HepG2 (cell line): ENCODE measurements at regions not wholly inside any gene's neighbourhood (a gene's known extent, or its start where the extent isn't known, plus 50 kb on each side); places are given as distances from the start of the nearest gene placed in this dataset.

Experiments
- ATAC-seq: fragments of 200-7000 bp; cut with Tn5 transposase; 3 replicates; pipeline ENCODE4 v1.9.1; 2020; ENCODE audit warnings: mild to moderate bottlenecking, moderate library complexity
- BruUV-seq: library from RNA; stranded (reverse); fragments of 400-500 nt; replicated peaks from 2 replicates; lab custom pipeline; 2021; lab: Mats Ljungman, UMichigan
- CTCF ChIA-PET: fragments of 300-600 bp; formaldehyde crosslinking; extraction: SDS; loops from one replicate; lab custom pipeline; 2021; ENCODE audit warnings: low total read pairs, inconsistent platforms, low intra/inter-chr PET ratio; lab: Yijun Ruan, JAX
- POLR2A ChIA-PET: fragments of 350-600 bp; sonication (Branson Sonifier 250); formaldehyde crosslinking; loops from one replicate; lab custom pipeline; 2020; ENCODE audit warnings: antibody characterized with exemption, inconsistent platforms; lab: Yijun Ruan, JAX
- DNase-seq: peaks from one replicate; pipeline ENCODE4 v3.0.0-alpha.2; 2015; ENCODE audit warnings: low spot score
- FAIRE-seq: peaks from 3 replicates; lab custom pipeline; 2011; peaks lifted over from hg19 to GRCh38; lab: Jason Lieb, UNC
- H2AFZ ChIP-seq: one replicate; pipeline ENCODE4 v1.6.1; 2011; ENCODE audit warnings: low read length, inconsistent platforms
- H3K27ac ChIP-seq: fragments of 300-600 bp; 3 replicates; pipeline ENCODE4 v1.8.0; 2011; ENCODE audit warnings: mixed run types, mild to moderate bottlenecking, mixed read lengths, low read length, inconsistent platforms; ENCODE audit not compliant: insufficient read depth; ENCODE audit errors: extremely low read length
- H3K27me3 ChIP-seq, 2 experiments: fragments of 200-600 bp in 1 of 2; 2 replicates in 1 of 2; 3 replicates in 1 of 2; pipeline versions ENCODE4 v1.6.0 to v1.8.0; 2011; ENCODE audit warnings: low read length in 2 of 2, mild to moderate bottlenecking in 2 of 2, moderate library complexity in 2 of 2, inconsistent platforms in 1 of 2; ENCODE audit not compliant: insufficient read depth in 2 of 2, control insufficient read depth in 1 of 2
- H3K36me3 ChIP-seq, 2 experiments: fragments of 200-600 bp in 1 of 2; replicated peaks in 1 of 2; 2 replicates in 1 of 2; 3 replicates in 1 of 2; pipeline versions ENCODE4 v1.5.1 to v1.8.0; 2011; ENCODE audit warnings: low read length in 2 of 2, inconsistent platforms in 1 of 2; ENCODE audit not compliant: insufficient read depth in 2 of 2, control insufficient read depth in 1 of 2
- H3K4me1 ChIP-seq: 2 replicates; pipeline ENCODE4 v1.5.1; 2012; ENCODE audit warnings: low read length, inconsistent platforms; ENCODE audit not compliant: insufficient read depth
- H3K4me2 ChIP-seq: 2 replicates; pipeline ENCODE4 v1.6.0; 2011; ENCODE audit warnings: low read depth, low read length, inconsistent platforms
- H3K4me3 ChIP-seq, 3 experiments: fragments of 200-600 bp in 1 of 3; sonication (generic), shearing (Covaris generic) in 1 of 3; replicated peaks in 1 of 3; 2 replicates each; pipeline ENCODE4 v1.5.1; 2011 to 2016; ENCODE audit warnings: low read length in 3 of 3, inconsistent platforms in 2 of 3, low read depth in 2 of 3, mild to moderate bottlenecking in 2 of 3, control low read depth in 1 of 3, mixed read lengths in 1 of 3; ENCODE audit not compliant: insufficient read depth in 1 of 3
- H3K79me2 ChIP-seq: one replicate; pipeline ENCODE4 v1.6.1; 2011; ENCODE audit warnings: low read length, inconsistent platforms; ENCODE audit not compliant: insufficient read depth
- H3K9ac ChIP-seq: 2 replicates; pipeline ENCODE4 v1.6.0; 2011; ENCODE audit warnings: mild to moderate bottlenecking, low read depth, low read length, inconsistent platforms; ENCODE audit not compliant: insufficient read depth
- H3K9me3 ChIP-seq: 2 replicates; pipeline ENCODE4 v1.5.1; 2012; ENCODE audit warnings: mild to moderate bottlenecking, low read length
- H4K20me1 ChIP-seq: 2 replicates; pipeline ENCODE4 v1.6.0; 2011; ENCODE audit warnings: inconsistent platforms, mild to moderate bottlenecking, low read length, moderate library complexity; ENCODE audit not compliant: insufficient read depth
- ATF7 ChIP-seq, 2 experiments: fragments of 450-650 bp in 1 of 2; sonication (generic) in 1 of 2; formaldehyde crosslinking in 1 of 2; IDR thresholded peaks; 2 replicates each; pipeline versions ENCODE4 v1.4.0 to v1.6.1; 2016 to 2020; ENCODE audit warnings: antibody characterized with exemption in 1 of 2, mild to moderate bottlenecking in 1 of 2, missing genetic modification reagents in 1 of 2
- FOXP1 ChIP-seq, 2 experiments: fragments of 450-650 bp in 1 of 2; IDR thresholded peaks; 2 replicates each; pipeline ENCODE4 v1.6.1; 2017 to 2018; ENCODE audit warnings: antibody characterized with exemption in 1 of 2
- MAZ ChIP-seq, 2 experiments: sonication (generic) in 1 of 2; formaldehyde crosslinking in 1 of 2; IDR thresholded peaks; 2 replicates each; pipeline versions ENCODE4 v1.5.0 to v1.6.1; 2012 to 2020; ENCODE audit warnings: low read depth in 2 of 2, mild to moderate bottlenecking in 2 of 2, borderline replicate concordance in 1 of 2, improper control_type of control experiment in 1 of 2, low read length in 1 of 2, missing genetic modification reagents in 1 of 2, moderate library complexity in 1 of 2
- NCOA1 ChIP-seq: sonication (generic); formaldehyde crosslinking; IDR thresholded peaks from 2 replicates; pipeline ENCODE4 v1.9.0; 2021; ENCODE audit warnings: missing genetic modification reagents
- NFRKB ChIP-seq: fragments of 450-650 bp; IDR thresholded peaks from 2 replicates; pipeline ENCODE4 v1.6.1; 2017
- NR1H2 ChIP-seq: sonication (generic); formaldehyde crosslinking; IDR thresholded peaks from 2 replicates; pipeline ENCODE4 v1.8.1; 2022; ENCODE audit warnings: low read depth, missing genetic modification reagents, borderline replicate concordance
- REL ChIP-seq: sonication (generic); formaldehyde crosslinking; conservative IDR thresholded peaks from 2 replicates; pipeline ENCODE4 v1.8.0; 2022; ENCODE audit warnings: mild to moderate bottlenecking, missing genetic modification reagents, moderate library complexity
- ZNF709 ChIP-seq: sonication (generic); formaldehyde crosslinking; IDR thresholded peaks from 2 replicates; pipeline ENCODE4 v1.5.0; 2020; ENCODE audit warnings: mild to moderate bottlenecking, missing genetic modification reagents
- ZNF724P ChIP-seq: sonication (generic); formaldehyde crosslinking; IDR thresholded peaks from 2 replicates; pipeline ENCODE4 v1.8.0; 2022; ENCODE audit warnings: missing genetic modification reagents, borderline replicate concordance
- WGBS: methylation state at CpG from one replicate; pipeline ENCODE4 v1.1.6; 2017; ENCODE audit warnings: low lambda C conversion rate; 5-methylcytosine and 5-hydroxymethylcytosine counted together
- in situ Hi-C: cut with HindIII; loops from 2 replicates; pipeline ENCODE4 v1.10.0; 2017; ENCODE audit warnings: low pct_unique_long_range_greater_than_20kb; ENCODE audit not compliant: extremely low pct_ligation_motif_present
- intact Hi-C: fragments of 100-400 bp; cut with micrococcal nuclease; formaldehyde crosslinking; loops from one replicate; pipeline ENCODE4 v1.10.0; 2022; ENCODE audit not compliant: unreplicated experiment
- TF ChIP-seq, protein P1 (sequence below): sonication (generic); formaldehyde crosslinking; IDR thresholded peaks from 2 replicates; pipeline ENCODE4 v1.8.1; 2023; ENCODE audit warnings: mild to moderate bottlenecking, moderate library complexity, missing genetic modification reagents
- TF ChIP-seq, protein P2 (sequence below), 2 experiments: IDR thresholded peaks; 2 replicates each; pipeline ENCODE4 v1.6.1; 2011 to 2012; ENCODE audit warnings: low read length in 2 of 2, borderline replicate concordance in 1 of 2, low read depth in 1 of 2, mild to moderate bottlenecking in 1 of 2, moderate library complexity in 1 of 2
- TF ChIP-seq, protein P3 (sequence below): IDR thresholded peaks from 2 replicates; pipeline ENCODE4 v1.6.1; 2018; ENCODE audit warnings: missing genetic modification reagents, mild to moderate bottlenecking, missing compliant biosample characterization

DNA sequence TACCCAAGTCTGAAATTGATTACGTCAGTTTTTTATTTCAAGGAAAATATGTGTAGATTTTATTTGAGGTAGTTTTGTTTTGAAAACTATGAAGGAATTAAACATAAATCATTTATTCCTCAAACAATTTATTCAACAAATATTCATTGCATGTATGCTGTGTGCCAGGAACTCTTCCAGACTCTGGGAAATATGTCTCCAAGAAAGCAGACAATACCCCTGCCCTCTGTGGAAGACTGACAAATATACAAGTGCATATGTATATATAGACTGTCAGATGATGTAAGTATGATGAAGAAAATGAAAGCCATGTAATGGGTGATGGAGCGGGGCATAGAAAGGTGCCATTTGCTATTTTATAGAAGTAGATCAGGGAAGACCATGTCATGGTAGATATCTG is 889.5 kb downstream of the USP25 start:
- BruUV-seq, result no TSS peak
- H3K27ac ChIP-seq, result no peak overlapping the region
- WGBS, result 51% methylated on average over 2 of the region's 2 CpGs
- in situ Hi-C loops, result no loop called here
- no peaks in the 10 kb centered on the region; a peak in 1 of 5 replicates for H3K27me3 ChIP-seq
- TF ChIP-seq NR1H2 (CRISPR knock-in tag) (no peak), ATF7 (IDR thresholded peaks at IDR 0.05) (0 out of 2 replicates have a peak, but pooled peaks have one; percentile 20), ATF7 (CRISPR knock-in tag; IDR thresholded peaks at IDR 0.05) (no peak), REL (CRISPR knock-in tag) (no peak), ZNF724P (CRISPR knock-in tag) (no peak)
- TF ChIP-seq, protein P1, sequence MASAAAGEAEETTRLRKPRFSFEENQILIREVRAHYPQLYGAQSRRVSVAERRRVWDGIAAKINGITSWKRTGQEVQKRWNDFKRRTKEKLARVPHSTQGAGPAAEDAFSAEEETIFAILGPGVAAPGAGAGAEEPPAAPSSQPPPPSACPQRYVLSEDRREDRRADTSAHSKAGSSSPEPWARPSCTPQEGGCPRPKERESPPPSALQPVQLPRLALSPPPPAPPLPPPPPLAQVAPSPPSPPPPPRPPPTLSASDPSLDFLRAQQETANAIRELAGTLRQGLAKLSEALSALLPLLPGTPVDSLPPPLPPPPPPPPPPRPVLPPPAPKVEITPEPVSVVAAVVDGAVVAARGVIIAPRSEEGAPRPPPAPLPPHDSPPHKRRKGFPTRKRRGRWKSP, result no peak
- intact Hi-C loops, result no loop called here
- no peak overlapping the region for H3K9ac ChIP-seq
- no peaks in the 10 kb centered on the region for H4K20me1 ChIP-seq
- no peak overlapping the region for H2AFZ ChIP-seq
- no peaks in the 10 kb centered on the region for H3K36me3 ChIP-seq
- ChIA-PET CTCF (no interaction called here), POLR2A (no interaction called here)
- ATAC-seq (no peak), DNase-seq (no peak), FAIRE-seq (no peak)
- no peaks in the 10 kb centered on the region; the same call in 1 of the 2 replicates for H3K9me3 ChIP-seq
- no peaks in the 10 kb centered on the region for H3K4me1 ChIP-seq
- H3K79me2 ChIP-seq, result no peaks in the 10 kb centered on the region
- H3K4me2 ChIP-seq, result no peak overlapping the region
- H3K4me3 ChIP-seq, result no peak overlapping the region

DNA sequence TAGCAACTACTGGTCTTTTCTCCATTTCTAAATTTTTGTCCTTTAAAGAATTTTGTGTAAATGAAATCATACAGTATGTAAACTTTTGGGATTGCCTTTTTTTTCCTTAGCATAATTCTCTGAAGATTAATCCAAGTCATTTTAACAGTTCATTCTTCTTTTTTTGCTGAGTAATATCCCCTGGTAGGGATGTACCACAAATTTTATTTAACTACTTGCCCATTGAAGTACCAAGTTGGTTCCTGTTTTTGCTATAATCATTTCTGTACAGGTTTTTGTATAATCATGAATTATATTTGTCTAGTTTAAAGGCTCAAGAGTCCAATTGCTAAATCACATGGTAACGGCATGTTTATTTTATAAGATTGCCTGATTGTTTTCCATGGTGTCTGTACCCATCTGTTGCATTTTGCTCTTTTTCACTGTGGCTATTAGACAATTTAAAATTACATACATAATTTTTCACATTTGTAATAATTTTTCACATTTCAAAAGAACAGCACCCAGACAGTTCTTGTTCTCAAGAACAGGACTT is 891.1 kb downstream of the USP25 start:
- no peak overlapping the region for H3K9ac ChIP-seq
- no peak for DNase-seq
- no peak overlapping the region for H3K4me3 ChIP-seq
- intact Hi-C loops (no loop called here), in situ Hi-C loops (no loop called here)
- no peak for ATAC-seq
- no peak overlapping the region for H3K4me2 ChIP-seq
- no peaks in the 10 kb centered on the region for H3K36me3 ChIP-seq
- ChIA-PET CTCF (no interaction called here), POLR2A (no interaction called here)
- H3K4me1 ChIP-seq, result no peaks in the 10 kb centered on the region
- H3K27me3 ChIP-seq, result no peaks in the 10 kb centered on the region; a peak in 1 of 5 replicates
- no peak overlapping the region for H2AFZ ChIP-seq
- H3K79me2 ChIP-seq, result no peaks in the 10 kb centered on the region
- no peaks in the 10 kb centered on the region for H4K20me1 ChIP-seq
- BruUV-seq, result no TSS peak
- no peaks in the 10 kb centered on the region; the same call in 1 of the 2 replicates for H3K9me3 ChIP-seq
- H3K27ac ChIP-seq, result no peak overlapping the region
- 37% methylated on average over 1 of the region's 1 CpG for WGBS
- FAIRE-seq, result no peak
- TF ChIP-seq, protein P2, sequence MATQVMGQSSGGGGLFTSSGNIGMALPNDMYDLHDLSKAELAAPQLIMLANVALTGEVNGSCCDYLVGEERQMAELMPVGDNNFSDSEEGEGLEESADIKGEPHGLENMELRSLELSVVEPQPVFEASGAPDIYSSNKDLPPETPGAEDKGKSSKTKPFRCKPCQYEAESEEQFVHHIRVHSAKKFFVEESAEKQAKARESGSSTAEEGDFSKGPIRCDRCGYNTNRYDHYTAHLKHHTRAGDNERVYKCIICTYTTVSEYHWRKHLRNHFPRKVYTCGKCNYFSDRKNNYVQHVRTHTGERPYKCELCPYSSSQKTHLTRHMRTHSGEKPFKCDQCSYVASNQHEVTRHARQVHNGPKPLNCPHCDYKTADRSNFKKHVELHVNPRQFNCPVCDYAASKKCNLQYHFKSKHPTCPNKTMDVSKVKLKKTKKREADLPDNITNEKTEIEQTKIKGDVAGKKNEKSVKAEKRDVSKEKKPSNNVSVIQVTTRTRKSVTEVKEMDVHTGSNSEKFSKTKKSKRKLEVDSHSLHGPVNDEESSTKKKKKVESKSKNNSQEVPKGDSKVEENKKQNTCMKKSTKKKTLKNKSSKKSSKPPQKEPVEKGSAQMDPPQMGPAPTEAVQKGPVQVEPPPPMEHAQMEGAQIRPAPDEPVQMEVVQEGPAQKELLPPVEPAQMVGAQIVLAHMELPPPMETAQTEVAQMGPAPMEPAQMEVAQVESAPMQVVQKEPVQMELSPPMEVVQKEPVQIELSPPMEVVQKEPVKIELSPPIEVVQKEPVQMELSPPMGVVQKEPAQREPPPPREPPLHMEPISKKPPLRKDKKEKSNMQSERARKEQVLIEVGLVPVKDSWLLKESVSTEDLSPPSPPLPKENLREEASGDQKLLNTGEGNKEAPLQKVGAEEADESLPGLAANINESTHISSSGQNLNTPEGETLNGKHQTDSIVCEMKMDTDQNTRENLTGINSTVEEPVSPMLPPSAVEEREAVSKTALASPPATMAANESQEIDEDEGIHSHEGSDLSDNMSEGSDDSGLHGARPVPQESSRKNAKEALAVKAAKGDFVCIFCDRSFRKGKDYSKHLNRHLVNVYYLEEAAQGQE (IDR thresholded peaks at IDR 0.05; ENCODE audit: borderline replicate concordance in 1 of 2, low read depth in 1 of 2, low read length in 2 of 2), result no peak
- TF ChIP-seq FOXP1 (IDR thresholded peaks at IDR 0.05) (no peak), FOXP1 (CRISPR knock-in tag; IDR thresholded peaks at IDR 0.05) (no peak), NFRKB (no peak), NCOA1 (no peak), MAZ (IDR thresholded peaks at IDR 0.05; ENCODE audit: borderline replicate concordance, low read depth, low read length) (no peak), MAZ (CRISPR knock-in tag; IDR thresholded peaks at IDR 0.05; ENCODE audit: low read depth) (no peak), ZNF709 (CRISPR knock-in tag) (no peak)
- TF ChIP-seq, protein P3, sequence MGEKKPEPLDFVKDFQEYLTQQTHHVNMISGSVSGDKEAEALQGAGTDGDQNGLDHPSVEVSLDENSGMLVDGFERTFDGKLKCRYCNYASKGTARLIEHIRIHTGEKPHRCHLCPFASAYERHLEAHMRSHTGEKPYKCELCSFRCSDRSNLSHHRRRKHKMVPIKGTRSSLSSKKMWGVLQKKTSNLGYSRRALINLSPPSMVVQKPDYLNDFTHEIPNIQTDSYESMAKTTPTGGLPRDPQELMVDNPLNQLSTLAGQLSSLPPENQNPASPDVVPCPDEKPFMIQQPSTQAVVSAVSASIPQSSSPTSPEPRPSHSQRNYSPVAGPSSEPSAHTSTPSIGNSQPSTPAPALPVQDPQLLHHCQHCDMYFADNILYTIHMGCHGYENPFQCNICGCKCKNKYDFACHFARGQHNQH (CRISPR knock-in tag), result no peak
